ENCODE measurements at regions not wholly inside any gene's neighbourhood (a gene's known extent, or its start where the extent isn't known, plus 50 kb on each side); places are given as distances from the start of the nearest gene placed in this dataset.
A peak's percentile ranks its signal among the peaks of the same experiment; 100 is the strongest.

GRCh38 chr17:70517816-70518215 lies 348.5 kb downstream of the KCNJ2 start:
- intact Hi-C loops (cut with DNase I) = no loop called here
- H3K27ac ChIP-seq = no peak overlapping the region
- DNase-seq (ENCODE audit: low spot score) = no peak
- H3K27me3 ChIP-seq (replicated peaks; ENCODE audit: insufficient read depth) = no peaks in the 10 kb centered on the region
- no peaks in the 10 kb centered on the region for H3K36me3 ChIP-seq
- no peaks in the 10 kb centered on the region for H3K4me1 ChIP-seq (replicated peaks)
- H3K9me3 ChIP-seq = no peaks in the 10 kb centered on the region
- TF ChIP-seq, protein P1, sequence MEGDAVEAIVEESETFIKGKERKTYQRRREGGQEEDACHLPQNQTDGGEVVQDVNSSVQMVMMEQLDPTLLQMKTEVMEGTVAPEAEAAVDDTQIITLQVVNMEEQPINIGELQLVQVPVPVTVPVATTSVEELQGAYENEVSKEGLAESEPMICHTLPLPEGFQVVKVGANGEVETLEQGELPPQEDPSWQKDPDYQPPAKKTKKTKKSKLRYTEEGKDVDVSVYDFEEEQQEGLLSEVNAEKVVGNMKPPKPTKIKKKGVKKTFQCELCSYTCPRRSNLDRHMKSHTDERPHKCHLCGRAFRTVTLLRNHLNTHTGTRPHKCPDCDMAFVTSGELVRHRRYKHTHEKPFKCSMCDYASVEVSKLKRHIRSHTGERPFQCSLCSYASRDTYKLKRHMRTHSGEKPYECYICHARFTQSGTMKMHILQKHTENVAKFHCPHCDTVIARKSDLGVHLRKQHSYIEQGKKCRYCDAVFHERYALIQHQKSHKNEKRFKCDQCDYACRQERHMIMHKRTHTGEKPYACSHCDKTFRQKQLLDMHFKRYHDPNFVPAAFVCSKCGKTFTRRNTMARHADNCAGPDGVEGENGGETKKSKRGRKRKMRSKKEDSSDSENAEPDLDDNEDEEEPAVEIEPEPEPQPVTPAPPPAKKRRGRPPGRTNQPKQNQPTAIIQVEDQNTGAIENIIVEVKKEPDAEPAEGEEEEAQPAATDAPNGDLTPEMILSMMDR (IDR thresholded peaks at IDR 0.05) = no peak
- TF ChIP-seq POLR2AphosphoS5 (IDR thresholded peaks at IDR 0.05) (no peak), POLR2A (IDR thresholded peaks at IDR 0.05) (no peak)
- H3K4me3 ChIP-seq = no peak overlapping the region

DNA sequence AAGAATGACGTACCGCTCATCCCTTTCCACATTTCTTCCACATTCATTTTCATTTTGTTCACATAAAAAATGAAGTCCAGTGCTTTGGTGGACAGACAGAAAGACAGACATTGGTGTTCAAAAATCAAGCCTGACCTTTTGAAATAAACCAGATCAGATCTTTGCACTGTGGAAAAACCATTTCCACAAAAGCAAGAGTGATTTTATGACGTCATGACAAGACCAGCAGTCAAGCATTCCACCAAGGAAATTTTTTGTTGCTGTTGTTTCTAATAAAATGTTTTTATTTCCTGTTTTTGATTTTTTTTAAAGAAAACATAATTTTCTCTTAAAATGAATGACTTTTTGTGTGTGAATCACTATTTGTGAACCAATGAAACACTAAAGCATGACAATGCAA lies 350.0 kb downstream of the KCNJ2 start:
- TF ChIP-seq, protein P1 (IDR thresholded peaks at IDR 0.05) = no peak
- TF ChIP-seq POLR2AphosphoS5 (IDR thresholded peaks at IDR 0.05) = no peak
- no peak for TF ChIP-seq POLR2A (IDR thresholded peaks at IDR 0.05)
- Histone ChIP-seq H3K27ac (no peak overlapping the region), H3K4me1 (replicated peaks) (no peaks in the 10 kb centered on the region), H3K9me3 (no peaks in the 10 kb centered on the region), H3K4me3 (no peak overlapping the region), H3K36me3 (no peaks in the 10 kb centered on the region), H3K27me3 (replicated peaks; ENCODE audit: insufficient read depth) (no peaks in the 10 kb centered on the region)
- 89% methylated on average over 3 of the region's 3 CpGs for WGBS
- no peak for DNase-seq (ENCODE audit: low spot score)
- intact Hi-C loops (cut with DNase I) = no loop called here

- TF ChIP-seq POLR2AphosphoS5 (IDR thresholded peaks at IDR 0.05) (no peak), POLR2A (IDR thresholded peaks at IDR 0.05) (no peak)
- Histone ChIP-seq H3K9me3 (no peaks in the 10 kb centered on the region), H3K27ac (no peak overlapping the region), H3K4me1 (replicated peaks) (no peaks in the 10 kb centered on the region), H3K36me3 (no peaks in the 10 kb centered on the region), H3K27me3 (replicated peaks; ENCODE audit: insufficient read depth) (no peaks in the 10 kb centered on the region), H3K4me3 (no peak overlapping the region)
- intact Hi-C loops (cut with DNase I) = no loop called here
- WGBS = 82% methylated on average over 5 of the region's 5 CpGs
- DNase-seq (ENCODE audit: low spot score) = no peak
These were observed 351.1 kb downstream of the KCNJ2 start for GRCh38 chr17:70520447-70520846.

DNA sequence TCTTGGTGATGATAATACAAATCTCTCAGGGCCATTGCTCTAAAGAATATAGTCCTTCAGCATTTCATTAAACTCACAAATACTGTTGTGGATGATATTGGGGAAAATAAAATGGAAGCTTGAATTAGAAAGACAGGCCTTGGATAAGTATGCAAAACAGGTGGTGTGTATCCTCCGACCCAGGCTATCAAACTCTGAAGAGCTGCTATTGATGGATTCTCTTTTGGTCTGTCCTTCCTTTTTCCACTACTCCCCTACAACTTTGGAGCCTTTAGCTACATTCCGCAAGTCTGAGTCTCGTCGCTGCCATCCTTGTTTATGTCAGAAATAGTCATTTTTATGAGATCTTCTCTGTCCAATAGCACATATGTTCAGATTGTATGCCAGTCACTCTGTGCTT lies 351.6 kb downstream of the KCNJ2 start:
- WGBS = 78% methylated on average over 4 of the region's 4 CpGs
- Histone ChIP-seq H3K36me3 (no peaks in the 10 kb centered on the region), H3K4me3 (no peak overlapping the region), H3K27ac (no peak overlapping the region), H3K27me3 (replicated peaks; ENCODE audit: insufficient read depth) (no peaks in the 10 kb centered on the region), H3K4me1 (replicated peaks) (no peaks in the 10 kb centered on the region), H3K9me3 (no peaks in the 10 kb centered on the region)
- no peak for DNase-seq (ENCODE audit: low spot score)
- TF ChIP-seq POLR2A (IDR thresholded peaks at IDR 0.05) = no peak
- TF ChIP-seq POLR2AphosphoS5 (IDR thresholded peaks at IDR 0.05) = no peak
- TF ChIP-seq, protein P1 (IDR thresholded peaks at IDR 0.05) = no peak
- intact Hi-C loops (cut with DNase I) = no loop called here

- WGBS = 1% methylated on average over 3 of the region's 3 CpGs
- TF ChIP-seq, protein P1 (IDR thresholded peaks at IDR 0.05) = no peak
- TF ChIP-seq POLR2A (IDR thresholded peaks at IDR 0.05) (no peak), POLR2AphosphoS5 (IDR thresholded peaks at IDR 0.05) (no peak)
- Histone ChIP-seq H3K36me3 (no peaks in the 10 kb centered on the region), H3K27ac (no peak overlapping the region), H3K27me3 (replicated peaks; ENCODE audit: insufficient read depth) (no peaks in the 10 kb centered on the region), H3K4me3 (no peak overlapping the region), H3K4me1 (replicated peaks) (no peaks in the 10 kb centered on the region), H3K9me3 (no peaks in the 10 kb centered on the region)
- intact Hi-C loops (cut with DNase I) = no loop called here
- peak; percentile 6 for DNase-seq (ENCODE audit: low spot score)
These were observed 352.5 kb downstream of the KCNJ2 start for GRCh38 chr17:70521821-70522256.
